Cardiac fibroblast (primary cell): ENCODE measurements at regions not wholly inside any gene's neighbourhood (a gene's known extent, or its start where the extent isn't known, plus 50 kb on each side); places are given as distances from the start of the nearest gene placed in this dataset.

Experiments
- DNase-seq, 2 donors: peaks; one replicate each; pipeline versions ENCODE4 v3.0.0 to v3.0.0-alpha.2; 2010; ENCODE audit warnings: low read depth in 2 of 2
- H3K4me3 ChIP-seq, 2 donors: replicated peaks in 1 of 2; 1 replicate in 1 of 2; 2 replicates in 1 of 2; pipeline ENCODE4 v1.5.1; 2011; ENCODE audit warnings: low read depth in 2 of 2, low read length in 2 of 2, mild to moderate bottlenecking in 2 of 2, moderate library complexity in 1 of 2
- TF ChIP-seq, protein P1 (sequence below): IDR thresholded peaks from one replicate; pipeline ENCODE4 v1.5.1; 2011; ENCODE audit warnings: low read depth, mild to moderate bottlenecking, low read length, inconsistent platforms

DNA sequence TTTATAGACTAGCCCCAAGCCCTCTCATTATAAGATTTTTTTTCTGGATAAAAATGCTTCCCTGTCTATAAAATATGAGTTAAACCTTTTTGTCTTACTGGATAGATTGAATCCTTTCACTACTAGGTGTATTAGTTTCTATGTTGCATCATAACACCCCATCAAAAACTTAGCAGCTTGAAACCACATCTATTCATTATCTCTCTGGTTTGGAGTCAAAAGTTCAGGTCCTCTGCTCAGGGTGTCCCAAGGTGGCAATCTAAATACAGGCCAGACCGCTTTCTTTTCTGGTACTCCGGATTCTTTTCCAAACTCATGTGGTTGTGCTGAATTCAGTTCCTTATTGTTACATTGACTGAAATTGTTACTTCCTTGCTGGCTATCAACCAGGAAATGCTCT is 515.5 kb downstream of the PDHA2 start:
- no peak overlapping the region for H3K4me3 ChIP-seq
- TF ChIP-seq, protein P1, sequence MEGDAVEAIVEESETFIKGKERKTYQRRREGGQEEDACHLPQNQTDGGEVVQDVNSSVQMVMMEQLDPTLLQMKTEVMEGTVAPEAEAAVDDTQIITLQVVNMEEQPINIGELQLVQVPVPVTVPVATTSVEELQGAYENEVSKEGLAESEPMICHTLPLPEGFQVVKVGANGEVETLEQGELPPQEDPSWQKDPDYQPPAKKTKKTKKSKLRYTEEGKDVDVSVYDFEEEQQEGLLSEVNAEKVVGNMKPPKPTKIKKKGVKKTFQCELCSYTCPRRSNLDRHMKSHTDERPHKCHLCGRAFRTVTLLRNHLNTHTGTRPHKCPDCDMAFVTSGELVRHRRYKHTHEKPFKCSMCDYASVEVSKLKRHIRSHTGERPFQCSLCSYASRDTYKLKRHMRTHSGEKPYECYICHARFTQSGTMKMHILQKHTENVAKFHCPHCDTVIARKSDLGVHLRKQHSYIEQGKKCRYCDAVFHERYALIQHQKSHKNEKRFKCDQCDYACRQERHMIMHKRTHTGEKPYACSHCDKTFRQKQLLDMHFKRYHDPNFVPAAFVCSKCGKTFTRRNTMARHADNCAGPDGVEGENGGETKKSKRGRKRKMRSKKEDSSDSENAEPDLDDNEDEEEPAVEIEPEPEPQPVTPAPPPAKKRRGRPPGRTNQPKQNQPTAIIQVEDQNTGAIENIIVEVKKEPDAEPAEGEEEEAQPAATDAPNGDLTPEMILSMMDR, result no peak
- no peak for DNase-seq

DNA sequence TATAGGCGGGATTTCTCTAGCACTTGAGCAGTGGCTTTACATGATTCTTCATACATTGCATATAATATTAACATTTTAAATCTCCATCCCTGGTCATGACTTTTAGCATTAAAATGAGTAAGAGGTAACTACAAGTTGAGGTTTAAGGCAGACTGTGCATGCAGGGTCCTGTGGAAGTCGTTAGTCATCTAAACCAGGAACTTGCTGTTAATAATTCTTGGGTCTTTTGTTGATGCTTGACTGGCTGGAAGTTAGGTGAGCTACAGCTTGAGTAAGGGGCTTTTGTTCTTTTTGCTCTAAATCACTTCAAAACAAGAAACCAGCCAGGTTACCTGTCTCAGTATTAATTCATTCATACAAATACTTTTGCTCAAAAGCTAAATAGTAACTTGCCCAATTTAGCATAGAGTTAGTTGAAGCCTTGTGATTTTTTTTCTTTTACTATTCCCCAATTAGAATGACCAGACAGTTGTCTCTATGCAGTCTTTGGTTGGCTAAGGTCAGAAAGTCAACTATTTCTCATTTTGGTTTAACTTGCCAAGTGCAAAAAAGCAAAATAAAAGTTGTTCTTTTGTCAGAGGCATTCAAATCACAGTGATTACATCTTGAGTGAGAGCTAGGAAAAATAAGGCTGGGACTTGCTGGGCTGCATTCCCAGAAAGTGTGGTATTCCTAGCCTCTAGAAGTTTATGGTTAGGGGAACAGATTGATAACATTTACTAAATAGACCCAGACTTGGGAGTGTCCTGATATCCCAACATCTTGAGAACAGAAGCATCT is 516.9 kb downstream of the PDHA2 start:
- H3K4me3 ChIP-seq, result no peak overlapping the region
- DNase-seq, result peak in 1 of 2 donors; percentile 52
- TF ChIP-seq, protein P1, result no peak

DNA sequence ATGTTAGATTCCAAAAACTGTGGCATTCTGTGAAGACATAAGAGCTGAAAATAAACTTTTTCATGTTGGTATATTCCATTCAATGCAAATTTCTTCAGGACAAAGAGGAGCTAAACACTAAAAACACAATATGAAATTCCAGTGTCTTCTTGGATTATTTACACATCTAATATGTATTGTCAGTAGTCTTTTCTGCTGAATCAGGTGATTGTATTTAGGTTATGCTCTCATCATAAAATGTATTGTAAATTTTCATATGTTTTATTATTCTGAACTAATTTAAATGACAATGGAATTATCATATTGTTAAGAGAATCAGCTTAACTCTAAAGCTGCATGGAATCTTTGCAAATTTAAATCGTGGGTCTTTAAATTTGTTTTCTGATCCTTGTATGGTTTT is 526.7 kb downstream of the PDHA2 start:
- no peak overlapping the region for H3K4me3 ChIP-seq
- TF ChIP-seq, protein P1, result no peak
- no peak for DNase-seq

DNA sequence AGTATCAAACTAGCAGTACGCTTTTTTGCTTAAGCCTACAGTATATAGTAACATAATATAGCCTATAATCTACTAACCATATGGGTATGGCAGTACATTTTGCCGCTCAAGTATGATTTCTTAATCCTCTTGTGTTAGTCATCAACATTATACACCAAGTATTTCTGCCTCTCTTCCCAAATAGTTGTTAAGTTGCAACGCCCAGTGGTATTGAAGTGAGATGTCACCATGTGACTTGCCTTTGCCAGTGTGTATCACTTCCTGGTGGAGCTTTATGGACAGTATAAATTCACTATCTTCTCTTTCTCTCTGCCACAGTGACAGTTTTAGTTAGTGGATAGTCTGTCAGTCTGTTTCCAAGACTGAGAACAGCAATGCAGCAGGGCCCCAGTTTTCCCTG is 535.5 kb downstream of the PDHA2 start:
- DNase-seq, result peak; percentile 1 to 9
- no peak overlapping the region for H3K4me3 ChIP-seq
- TF ChIP-seq, protein P1, result no peak

DNA sequence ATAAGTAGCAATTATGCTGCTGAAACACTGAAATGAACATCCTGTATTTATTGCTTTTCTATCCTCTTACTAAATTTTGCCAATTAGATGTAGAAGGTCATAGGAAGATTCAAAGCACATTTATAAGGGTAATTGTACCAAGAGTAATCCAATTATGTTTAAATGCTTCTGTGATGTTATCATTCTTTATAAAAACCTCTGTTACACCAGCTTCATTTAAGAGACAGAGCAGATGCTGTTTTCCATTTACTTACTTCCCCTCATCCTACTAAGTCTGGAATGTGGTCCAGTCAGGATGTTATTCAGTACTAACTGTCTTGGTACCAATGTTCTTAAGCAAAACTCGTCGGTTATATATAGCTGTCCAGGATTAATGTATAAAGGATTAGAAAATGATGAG is 539.6 kb downstream of the PDHA2 start:
- H3K4me3 ChIP-seq, result no peak overlapping the region
- TF ChIP-seq, protein P1, result no peak
- no peak for DNase-seq

DNA sequence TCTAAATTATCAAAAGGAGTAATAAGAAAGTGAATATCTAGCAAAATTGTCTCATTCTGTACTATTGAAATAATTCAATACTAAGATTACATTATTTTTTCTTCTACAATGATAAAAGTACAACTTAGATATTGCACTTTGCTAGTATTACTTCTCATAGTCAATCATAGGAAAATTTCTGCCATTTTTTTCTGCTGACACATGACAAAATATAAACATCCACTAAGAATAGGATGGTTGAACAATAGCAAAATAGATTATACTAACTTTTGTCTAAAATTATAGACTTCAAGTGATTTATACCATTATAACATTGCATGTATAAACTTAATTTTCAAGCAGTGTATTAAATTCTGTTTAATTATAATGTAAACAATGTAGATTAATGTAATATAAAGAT is 540.2 kb downstream of the PDHA2 start:
- DNase-seq, result no peak
- no peak overlapping the region for H3K4me3 ChIP-seq
- TF ChIP-seq, protein P1, result no peak

DNA sequence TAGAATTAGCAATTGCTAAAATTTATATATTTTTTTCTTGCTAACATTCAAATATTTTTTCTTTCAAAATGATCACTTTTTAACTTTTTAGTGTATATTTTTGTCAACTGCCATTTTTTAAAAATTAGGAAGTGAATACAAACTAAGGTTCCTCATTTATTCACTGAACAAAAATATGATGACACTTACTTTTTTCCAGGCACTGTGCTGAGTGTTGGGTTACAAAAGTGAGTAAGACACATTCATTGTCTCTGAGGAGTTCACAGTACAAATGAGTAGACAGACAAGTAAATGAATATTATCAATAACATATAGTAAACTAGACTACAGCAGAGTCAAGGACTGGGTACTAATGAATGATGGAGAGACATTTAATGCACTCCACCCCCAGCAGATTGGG is 543.5 kb downstream of the PDHA2 start:
- H3K4me3 ChIP-seq, result no peak overlapping the region
- TF ChIP-seq, protein P1, result no peak
- DNase-seq, result no peak
